GM21723 (cell line): ENCODE measurements at regions not wholly inside any gene's neighbourhood (a gene's known extent, or its start where the extent isn't known, plus 50 kb on each side); places are given as distances from the start of the nearest gene placed in this dataset.

ENCODE experiments used
- ATAC-seq: cut with Tn5 transposase; IDR thresholded peaks from one replicate; pipeline ENCODE4 v1.9.1; 2021; ENCODE audit warnings: mild to moderate bottlenecking, moderate library complexity; ENCODE audit not compliant: unreplicated experiment

GRCh38 chr2:21382701-21383520 lies 259.1 kb downstream of the TDRD15 start:
- ATAC-seq: no peak

GRCh38 chr2:21386666-21387065 lies 262.9 kb downstream of the TDRD15 start:
- no peak for ATAC-seq

- no peak for ATAC-seq
Observed at GRCh38 chr2:21392649-21393048, 268.9 kb downstream of the TDRD15 start.

DNA sequence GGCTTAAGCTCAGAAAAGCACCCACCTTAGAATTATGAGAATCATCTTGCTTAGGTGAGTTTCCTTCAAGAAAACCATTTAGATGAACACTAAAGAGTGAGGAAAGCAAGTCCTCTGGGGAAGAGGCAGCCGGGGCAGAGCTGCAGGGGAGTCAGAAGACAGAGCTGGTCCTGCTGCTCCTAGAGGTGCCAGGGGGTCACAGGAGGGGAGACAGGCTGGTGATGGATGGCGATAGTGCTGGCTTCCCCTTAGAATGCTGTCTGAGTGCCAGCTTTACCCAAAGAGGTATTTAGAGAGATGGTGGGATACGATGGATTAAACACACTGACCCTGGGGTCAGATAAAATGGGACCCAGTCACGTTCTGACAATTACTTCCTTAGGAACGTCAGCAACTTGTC lies 269.4 kb downstream of the TDRD15 start:
- ATAC-seq: no peak

GRCh38 chr2:21395366-21395765 lies 271.6 kb downstream of the TDRD15 start:
- no peak for ATAC-seq

- no peak for ATAC-seq
Observed at GRCh38 chr2:21396252-21396651, 272.5 kb downstream of the TDRD15 start.

GRCh38 chr2:21401022-21401698 lies 277.4 kb downstream of the TDRD15 start:
- no peak for ATAC-seq

DNA sequence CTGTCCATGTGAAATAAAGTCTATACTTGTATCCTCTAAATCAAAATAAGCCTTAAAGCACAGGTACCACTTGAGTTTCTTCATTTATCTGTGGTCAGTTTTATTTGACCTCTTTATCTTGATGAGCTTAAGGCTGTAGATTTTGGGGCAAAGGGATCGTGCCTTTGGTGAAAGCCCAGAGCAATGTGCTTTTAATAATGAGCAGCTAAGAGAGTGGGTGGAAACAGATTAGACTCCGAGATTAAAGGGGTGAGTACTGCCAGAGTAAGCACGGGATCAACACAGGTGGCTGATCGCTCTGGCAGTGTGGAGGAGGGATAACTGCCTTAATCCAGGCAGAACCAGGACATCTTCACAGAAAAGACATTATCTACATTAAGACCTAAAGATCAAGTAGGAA lies 280.4 kb downstream of the TDRD15 start:
- ATAC-seq: no peak

DNA sequence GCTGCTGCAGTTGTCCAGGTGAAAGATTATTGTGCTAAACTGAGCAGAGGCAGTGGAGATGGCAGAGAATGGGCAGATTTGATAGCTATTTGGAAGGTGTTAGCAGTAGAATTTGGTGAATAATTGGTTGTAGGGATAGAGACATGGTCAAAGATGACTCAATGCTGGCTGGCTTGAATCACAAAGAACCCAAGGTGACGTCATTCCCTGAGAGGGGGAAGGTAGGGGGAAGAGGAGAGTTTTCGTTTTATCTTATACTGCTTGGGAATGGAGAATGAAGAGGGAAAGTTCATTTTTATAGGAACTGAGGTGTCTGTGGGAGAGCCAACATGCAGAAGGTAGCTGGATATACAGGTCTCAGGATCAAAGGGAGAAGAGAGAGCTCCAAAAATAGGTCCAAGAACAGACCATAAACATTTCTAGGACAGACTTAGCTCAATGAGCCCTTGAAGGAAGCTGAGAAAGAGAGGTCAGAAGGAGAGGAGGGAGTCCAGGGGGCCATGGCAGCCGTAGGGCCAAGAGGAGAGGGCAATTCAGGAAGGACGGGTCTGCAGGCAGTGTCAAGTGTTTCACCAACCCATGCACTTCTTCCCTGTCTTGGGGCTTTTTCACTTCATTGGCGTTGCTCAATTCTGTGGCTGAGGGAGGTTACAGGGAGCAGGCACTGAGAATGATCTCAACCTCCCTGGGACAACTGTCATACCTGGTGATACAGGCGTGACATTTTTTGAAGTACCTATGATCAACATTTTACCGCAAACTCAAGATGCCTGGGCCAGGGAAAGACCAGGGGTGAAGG lies 281.3 kb downstream of the TDRD15 start:
- no peak for ATAC-seq

DNA sequence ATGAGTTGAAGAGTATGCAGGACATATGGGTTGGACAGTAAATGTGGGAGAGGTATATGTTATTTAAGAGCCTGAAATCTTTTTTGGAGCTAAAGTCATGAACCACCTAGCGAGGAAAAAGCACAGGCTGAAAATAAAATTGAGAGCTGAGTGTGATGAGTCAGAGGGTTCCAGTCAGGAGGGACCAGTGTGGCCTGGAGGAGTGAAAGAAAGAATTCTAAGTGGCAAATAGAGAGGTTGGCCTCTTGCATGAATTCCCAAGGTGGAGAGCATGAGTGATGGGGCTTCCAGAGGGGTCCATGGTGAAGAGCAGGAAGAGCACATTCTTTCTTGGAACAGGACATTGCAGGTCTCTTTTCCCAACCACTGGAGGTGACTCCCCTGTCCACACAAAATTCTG lies 282.6 kb downstream of the TDRD15 start:
- ATAC-seq: no peak

- ATAC-seq: no peak
Observed at GRCh38 chr2:21406911-21407310, 283.1 kb downstream of the TDRD15 start.

- no peak for ATAC-seq
Observed at GRCh38 chr2:21407851-21408250, 284.1 kb downstream of the TDRD15 start.

GRCh38 chr2:21411741-21412140 lies 288.0 kb downstream of the TDRD15 start:
- ATAC-seq: no peak

- ATAC-seq: no peak
Observed at GRCh38 chr2:21412944-21413443, 289.2 kb downstream of the TDRD15 start.

DNA sequence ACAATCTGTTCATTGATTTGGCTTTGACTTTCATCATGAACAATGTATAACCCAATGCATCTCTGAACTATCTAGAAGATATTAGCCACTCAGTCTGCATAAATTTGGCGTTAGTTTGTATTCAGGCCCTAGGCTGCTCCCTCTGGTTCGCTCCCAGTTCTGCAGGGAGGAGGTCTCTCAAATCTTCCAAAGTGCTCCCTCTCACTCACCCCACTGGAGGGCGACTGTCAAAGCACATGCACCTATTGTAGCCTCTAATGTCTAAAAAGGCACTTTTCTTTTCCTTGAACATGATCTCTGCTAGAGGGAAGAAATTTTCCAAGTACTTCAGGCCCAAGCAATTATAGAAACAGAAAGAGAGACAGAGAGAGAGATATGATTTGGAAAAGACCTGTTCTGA lies 291.5 kb downstream of the TDRD15 start:
- no peak for ATAC-seq

DNA sequence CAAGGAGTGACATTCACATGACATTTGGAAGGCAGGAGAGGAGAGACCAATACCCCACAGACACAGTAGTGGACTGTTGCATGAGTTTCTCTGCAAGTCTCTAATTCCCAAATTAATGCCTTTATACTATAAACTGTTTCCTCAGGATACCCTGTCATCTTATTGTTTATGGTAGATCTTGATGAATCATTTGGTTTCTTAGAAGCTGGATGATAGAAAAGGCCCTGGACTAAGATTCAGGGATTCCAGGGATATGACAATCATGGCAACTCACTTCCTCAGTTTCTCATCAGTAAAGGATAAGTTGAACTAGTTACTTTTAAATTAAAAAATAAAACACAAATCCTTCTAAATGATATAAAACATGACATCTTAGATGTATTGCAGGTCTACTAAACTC lies 292.5 kb downstream of the TDRD15 start:
- ATAC-seq: no peak

DNA sequence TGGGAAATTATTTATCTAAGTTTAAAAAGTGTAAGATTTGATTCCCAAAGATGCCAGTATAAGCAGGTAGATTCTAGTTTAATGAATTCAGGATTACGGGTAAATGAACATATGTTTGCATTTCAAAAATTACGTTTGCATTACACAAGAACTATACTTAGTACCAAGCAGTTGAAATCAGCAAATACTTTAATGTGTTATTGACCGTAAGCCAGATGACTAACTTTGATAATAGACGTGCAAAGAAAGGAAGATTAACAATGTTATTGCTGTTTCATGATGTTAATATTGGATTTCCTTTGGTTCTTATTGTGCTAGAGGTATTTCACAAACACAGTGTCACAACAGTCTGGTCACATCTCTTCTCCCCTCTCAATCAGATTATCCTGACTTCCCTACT lies 294.7 kb downstream of the TDRD15 start:
- no peak for ATAC-seq

- no peak for ATAC-seq
Observed at GRCh38 chr2:21420553-21421335, 297.0 kb downstream of the TDRD15 start.

GRCh38 chr2:21422050-21422449 lies 298.3 kb downstream of the TDRD15 start:
- ATAC-seq: no peak

DNA sequence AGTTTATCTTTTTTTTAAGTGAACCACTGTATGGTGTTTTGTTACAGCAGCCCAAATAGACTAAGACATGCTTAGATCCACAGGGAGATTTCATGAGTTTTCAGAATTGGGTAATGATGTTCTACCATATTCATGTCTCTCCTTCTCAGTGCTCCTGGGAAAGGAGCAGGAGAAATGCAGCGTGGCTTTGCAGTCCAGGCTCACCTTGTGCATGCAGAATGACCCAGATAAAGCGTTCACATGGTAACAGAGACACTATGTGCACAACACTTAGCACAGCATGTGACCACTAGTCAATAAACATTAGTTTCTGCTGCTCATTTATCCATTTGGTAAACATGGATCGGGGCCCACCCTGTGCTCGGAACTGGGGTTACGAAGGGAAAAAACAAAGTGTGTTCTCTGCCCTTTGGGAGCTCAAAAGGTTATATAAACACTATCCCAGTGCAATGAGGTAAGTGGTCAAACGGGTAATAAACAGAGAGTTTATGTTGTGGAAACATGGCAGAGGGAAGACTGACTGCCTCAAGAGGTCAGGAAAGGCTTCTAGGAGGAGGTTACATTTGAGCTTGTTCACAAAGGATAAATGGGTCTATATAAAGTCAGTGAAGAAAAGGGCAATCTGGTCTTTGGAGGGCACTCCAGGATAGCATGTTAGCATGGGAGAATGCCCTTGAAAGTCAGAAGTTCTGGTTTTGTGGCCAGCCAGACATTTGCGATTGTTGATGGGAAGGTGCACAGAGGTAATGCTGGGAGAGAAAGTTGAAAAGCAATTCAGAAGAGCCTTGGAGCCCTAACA lies 299.2 kb downstream of the TDRD15 start:
- no peak for ATAC-seq
